ENCODE measurements at regions not wholly inside any gene's neighbourhood (a gene's known extent, or its start where the extent isn't known, plus 50 kb on each side); places are given as distances from the start of the nearest gene placed in this dataset.

DNA sequence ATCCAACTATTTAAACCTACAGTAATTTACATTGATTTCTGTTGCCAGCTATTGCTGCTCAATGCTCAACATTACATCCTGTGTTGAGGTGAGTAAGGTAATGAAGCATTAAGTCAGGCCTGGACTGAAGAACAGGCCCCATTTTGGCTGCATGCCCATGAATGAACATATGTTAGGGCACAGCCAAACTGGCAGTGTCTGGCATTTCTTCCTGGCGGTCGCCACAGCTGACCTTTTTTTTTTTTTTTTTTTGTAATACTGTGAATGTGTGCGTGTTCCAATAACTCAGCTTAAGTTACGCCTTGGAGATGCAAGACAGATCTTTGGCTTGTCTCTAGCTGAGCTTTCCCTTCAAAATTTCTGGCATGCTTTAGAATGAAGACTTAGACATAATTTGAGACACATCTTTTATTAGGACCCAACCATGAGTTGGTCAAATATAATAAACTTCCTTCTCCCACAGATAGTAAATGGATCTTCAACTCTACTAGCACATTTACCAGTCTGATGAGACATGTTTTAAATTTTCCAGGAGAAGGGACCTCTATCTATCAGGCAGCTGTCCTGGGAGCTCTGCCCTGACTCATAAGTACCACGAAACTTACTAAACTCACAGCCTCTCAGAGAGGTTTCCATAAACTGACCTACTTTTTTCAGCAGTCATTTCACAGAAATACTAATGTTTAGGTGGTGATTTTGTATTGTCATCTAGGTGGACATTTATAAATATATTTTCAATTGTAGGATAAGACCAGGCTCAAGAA, 341.1 kb upstream of the RUNX1 start (continued):
- TF ChIP-seq, protein P1, sequence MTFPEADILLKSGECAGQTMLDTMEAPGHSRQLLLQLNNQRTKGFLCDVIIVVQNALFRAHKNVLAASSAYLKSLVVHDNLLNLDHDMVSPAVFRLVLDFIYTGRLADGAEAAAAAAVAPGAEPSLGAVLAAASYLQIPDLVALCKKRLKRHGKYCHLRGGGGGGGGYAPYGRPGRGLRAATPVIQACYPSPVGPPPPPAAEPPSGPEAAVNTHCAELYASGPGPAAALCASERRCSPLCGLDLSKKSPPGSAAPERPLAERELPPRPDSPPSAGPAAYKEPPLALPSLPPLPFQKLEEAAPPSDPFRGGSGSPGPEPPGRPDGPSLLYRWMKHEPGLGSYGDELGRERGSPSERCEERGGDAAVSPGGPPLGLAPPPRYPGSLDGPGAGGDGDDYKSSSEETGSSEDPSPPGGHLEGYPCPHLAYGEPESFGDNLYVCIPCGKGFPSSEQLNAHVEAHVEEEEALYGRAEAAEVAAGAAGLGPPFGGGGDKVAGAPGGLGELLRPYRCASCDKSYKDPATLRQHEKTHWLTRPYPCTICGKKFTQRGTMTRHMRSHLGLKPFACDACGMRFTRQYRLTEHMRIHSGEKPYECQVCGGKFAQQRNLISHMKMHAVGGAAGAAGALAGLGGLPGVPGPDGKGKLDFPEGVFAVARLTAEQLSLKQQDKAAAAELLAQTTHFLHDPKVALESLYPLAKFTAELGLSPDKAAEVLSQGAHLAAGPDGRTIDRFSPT (tag by site-specific recombination; IDR thresholded peaks at IDR 0.05): no peak
- TF ChIP-seq ZNF157 (tag by site-specific recombination; IDR thresholded peaks at IDR 0.05) (no peak), ZNF624 (tag by site-specific recombination; IDR thresholded peaks at IDR 0.05) (no peak)

- CTCF ChIA-PET: no interaction called here
- H3K36me3 ChIP-seq (ENCODE audit: control insufficient read depth in 2 of 2, insufficient read depth in 1 of 2, low read length in 2 of 2): no peaks in the 10 kb centered on the region
- no peak overlapping the region for H3K4me3 ChIP-seq (ENCODE audit: low read depth, low read length)
- H3K4me1 ChIP-seq (ENCODE audit: control insufficient read depth, insufficient read depth, low read length): no peaks in the 10 kb centered on the region
- TF ChIP-seq ZBTB21 (tag by site-specific recombination; IDR thresholded peaks at IDR 0.05) (no peak), ZNF837 (tag by site-specific recombination; IDR thresholded peaks at IDR 0.05) (no peak), YY2 (tag by site-specific recombination; IDR thresholded peaks at IDR 0.05) (no peak), ZNF324 (tag by site-specific recombination; IDR thresholded peaks at IDR 0.05) (no peak), BCL11A (tag by site-specific recombination; IDR thresholded peaks at IDR 0.05; ENCODE audit: low read depth) (no peak), ZNF280D (tag by site-specific recombination; IDR thresholded peaks at IDR 0.05) (no peak), ZNF596 (tag by site-specific recombination; IDR thresholded peaks at IDR 0.05) (no peak), ZNF423 (tag by site-specific recombination; IDR thresholded peaks at IDR 0.05) (no peak), ZFP37 (tag by site-specific recombination; IDR thresholded peaks at IDR 0.05) (no peak), ZNF677 (tag by site-specific recombination; IDR thresholded peaks at IDR 0.05) (no peak), ZNF248 (tag by site-specific recombination; IDR thresholded peaks at IDR 0.05) (no peak)
- H3K9me3 ChIP-seq (ENCODE audit: control insufficient read depth, insufficient read depth, low read depth, low read length): no peaks in the 10 kb centered on the region
- POLR2A ChIA-PET: no interaction called here
- no peak overlapping the region for H3K27ac ChIP-seq (ENCODE audit: extremely low read depth, low read depth, low read length)
Measured at GRCh38 chr21:35386491-35387079, 337.5 kb upstream of the RUNX1 start.

DNA sequence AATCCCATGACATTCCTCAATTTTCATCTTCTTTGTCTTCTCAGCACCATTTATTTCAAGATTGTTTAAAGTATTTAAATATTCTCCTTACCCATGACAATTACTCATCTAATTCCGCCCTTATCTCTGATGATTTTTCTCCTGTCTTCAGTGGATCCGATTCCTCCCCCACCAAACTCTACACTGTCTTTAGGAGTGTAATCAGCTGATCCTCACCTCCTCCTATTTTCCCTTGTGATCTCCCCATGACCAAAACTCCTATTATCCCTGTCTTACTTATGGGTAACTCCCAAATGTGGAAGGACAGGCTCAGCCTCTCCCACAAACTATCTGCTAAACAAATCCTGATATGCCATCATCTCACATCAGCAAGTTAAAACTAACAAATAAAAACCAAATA, 335.3 kb upstream of the RUNX1 start:
- H3K36me3 ChIP-seq (ENCODE audit: control insufficient read depth in 2 of 2, insufficient read depth in 1 of 2, low read length in 2 of 2): no peaks in the 10 kb centered on the region
- TF ChIP-seq ZNF266 (tag by site-specific recombination; IDR thresholded peaks at IDR 0.05; ENCODE audit: low read depth) (no peak), PRDM2 (tag by site-specific recombination; IDR thresholded peaks at IDR 0.05; ENCODE audit: borderline replicate concordance) (no peak), ZNF624 (tag by site-specific recombination; IDR thresholded peaks at IDR 0.05) (no peak), ZNF138 (tag by site-specific recombination; IDR thresholded peaks at IDR 0.05; ENCODE audit: borderline replicate concordance) (no peak)
- TF ChIP-seq, protein P1 (tag by site-specific recombination; IDR thresholded peaks at IDR 0.05): no peak
- no peak overlapping the region for H3K4me3 ChIP-seq (ENCODE audit: low read depth, low read length)
- POLR2A ChIA-PET: no interaction called here
- CTCF ChIA-PET: no interaction called here
- H3K9me3 ChIP-seq (ENCODE audit: control insufficient read depth, insufficient read depth, low read depth, low read length): no peaks in the 10 kb centered on the region
- H3K27ac ChIP-seq (ENCODE audit: extremely low read depth, low read depth, low read length): no peak overlapping the region
- H3K4me1 ChIP-seq (ENCODE audit: control insufficient read depth, insufficient read depth, low read length): no peaks in the 10 kb centered on the region

Measured in HEK293 (cell line).